Prostate gland (tissue), 2 donors: ENCODE measurements at regions not wholly inside any gene's neighbourhood (a gene's known extent, or its start where the extent isn't known, plus 50 kb on each side); places are given as distances from the start of the nearest gene placed in this dataset.

Source experiments
- DNase-seq: peaks from one replicate; pipeline ENCODE4 v3.0.0-alpha.2; 2019; ENCODE audit warnings: low spot score
- H3K27ac ChIP-seq, 2 donors: fragments of 200-600 bp; sonication (generic); 2 replicates each; pipeline ENCODE4 v1.5.1; 2017 to 2019
- H3K27me3 ChIP-seq: fragments of 200-600 bp; sonication (generic); replicated peaks from 2 replicates; pipeline ENCODE4 v1.5.1; 2019; ENCODE audit not compliant: insufficient read depth
- H3K36me3 ChIP-seq, 2 donors: fragments of 200-600 bp; sonication (generic); 1 replicate in 1 of 2; 2 replicates in 1 of 2; pipeline versions ENCODE4 v1.5.1 to v1.8.1; 2017 to 2019
- H3K4me1 ChIP-seq: fragments of 200-600 bp; sonication (generic); replicated peaks from 2 replicates; pipeline ENCODE4 v1.5.1; 2019
- H3K4me3 ChIP-seq, 2 donors: fragments of 200-600 bp; sonication (generic); 2 replicates each; pipeline ENCODE4 v1.5.1; 2017 to 2019
- H3K9me3 ChIP-seq: fragments of 200-600 bp; sonication (generic); 2 replicates; pipeline ENCODE4 v1.5.1; 2017
- POLR2A ChIP-seq: fragments of 450-650 bp; IDR thresholded peaks from one replicate; pipeline ENCODE4 v1.6.1; 2016; ENCODE audit warnings: antibody characterized with exemption, mild to moderate bottlenecking
- POLR2AphosphoS5 ChIP-seq: sonication (generic); formaldehyde crosslinking; IDR thresholded peaks from one replicate; pipeline ENCODE4 v1.6.1; 2017; ENCODE audit warnings: antibody characterized with exemption
- WGBS: methylation state at CpG from one replicate; pipeline ENCODE4 v1.1.5; 2018; 5-methylcytosine and 5-hydroxymethylcytosine counted together
- intact Hi-C: fragments of 100-400 bp; cut with DNase I; formaldehyde crosslinking; loops from one replicate; pipeline ENCODE4 v1.14.2; 2022
- TF ChIP-seq, protein P1 (sequence below), 4 experiments: fragments of 200-600 bp in 2 of 4; fragments of 450-650 bp in 2 of 4; sonication (generic) in 2 of 4; IDR thresholded peaks; 1 replicate in 3 of 4; 2 replicates in 1 of 4; pipeline ENCODE4 v1.5.1; 2016 to 2019; ENCODE audit warnings: antibody characterized with exemption in 4 of 4, mild to moderate bottlenecking in 2 of 4, moderate library complexity in 2 of 4

DNA sequence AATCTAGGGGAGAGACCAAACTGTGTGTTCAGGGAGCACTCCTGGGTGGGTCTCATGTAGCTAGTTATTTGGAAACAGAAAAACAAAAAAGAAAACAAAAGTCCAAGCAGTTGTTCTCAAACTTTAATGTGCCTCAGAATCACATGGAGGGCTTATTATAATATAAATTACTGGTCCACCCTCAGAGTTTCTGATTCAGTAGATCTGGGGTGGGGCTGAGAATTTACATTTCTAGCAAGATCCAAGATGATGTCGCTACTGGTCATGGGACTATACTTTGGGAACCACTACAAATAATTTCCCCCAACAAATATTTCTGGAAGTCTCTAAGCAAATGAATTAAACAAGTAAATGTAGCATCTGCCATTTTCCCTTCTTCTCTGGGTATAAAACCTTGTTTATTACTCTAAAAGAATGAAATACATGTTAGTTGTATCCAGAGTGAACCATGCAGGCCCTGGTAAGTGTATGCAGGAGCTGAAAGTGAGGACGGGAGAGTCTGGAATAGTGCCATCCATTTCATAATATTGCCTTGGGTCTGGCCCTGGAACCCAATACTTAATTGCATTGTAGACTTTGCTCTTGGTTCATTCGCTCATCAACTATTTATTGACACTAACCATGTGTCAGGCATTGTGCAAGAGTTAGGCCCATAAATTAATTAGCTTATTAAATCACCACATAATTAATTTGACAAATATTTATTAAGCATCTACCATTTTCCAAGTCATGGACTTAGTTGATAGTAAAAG, 490.8 kb downstream of the EPM2A start:
- H3K9me3 ChIP-seq, result no peaks in the 10 kb centered on the region
- no peaks in the 10 kb centered on the region for H3K36me3 ChIP-seq
- intact Hi-C loops, result no loop called here
- H3K27me3 ChIP-seq, result no peaks in the 10 kb centered on the region
- no peak overlapping the region for H3K4me3 ChIP-seq
- WGBS, result 75% methylated on average over 3 of the region's 3 CpGs
- no peaks in the 10 kb centered on the region for H3K4me1 ChIP-seq
- TF ChIP-seq POLR2AphosphoS5 (no peak), POLR2A (no peak)
- TF ChIP-seq, protein P1, sequence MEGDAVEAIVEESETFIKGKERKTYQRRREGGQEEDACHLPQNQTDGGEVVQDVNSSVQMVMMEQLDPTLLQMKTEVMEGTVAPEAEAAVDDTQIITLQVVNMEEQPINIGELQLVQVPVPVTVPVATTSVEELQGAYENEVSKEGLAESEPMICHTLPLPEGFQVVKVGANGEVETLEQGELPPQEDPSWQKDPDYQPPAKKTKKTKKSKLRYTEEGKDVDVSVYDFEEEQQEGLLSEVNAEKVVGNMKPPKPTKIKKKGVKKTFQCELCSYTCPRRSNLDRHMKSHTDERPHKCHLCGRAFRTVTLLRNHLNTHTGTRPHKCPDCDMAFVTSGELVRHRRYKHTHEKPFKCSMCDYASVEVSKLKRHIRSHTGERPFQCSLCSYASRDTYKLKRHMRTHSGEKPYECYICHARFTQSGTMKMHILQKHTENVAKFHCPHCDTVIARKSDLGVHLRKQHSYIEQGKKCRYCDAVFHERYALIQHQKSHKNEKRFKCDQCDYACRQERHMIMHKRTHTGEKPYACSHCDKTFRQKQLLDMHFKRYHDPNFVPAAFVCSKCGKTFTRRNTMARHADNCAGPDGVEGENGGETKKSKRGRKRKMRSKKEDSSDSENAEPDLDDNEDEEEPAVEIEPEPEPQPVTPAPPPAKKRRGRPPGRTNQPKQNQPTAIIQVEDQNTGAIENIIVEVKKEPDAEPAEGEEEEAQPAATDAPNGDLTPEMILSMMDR (IDR thresholded peaks at IDR 0.05), result no peak
- no peak for DNase-seq
- no peak overlapping the region for H3K27ac ChIP-seq

DNA sequence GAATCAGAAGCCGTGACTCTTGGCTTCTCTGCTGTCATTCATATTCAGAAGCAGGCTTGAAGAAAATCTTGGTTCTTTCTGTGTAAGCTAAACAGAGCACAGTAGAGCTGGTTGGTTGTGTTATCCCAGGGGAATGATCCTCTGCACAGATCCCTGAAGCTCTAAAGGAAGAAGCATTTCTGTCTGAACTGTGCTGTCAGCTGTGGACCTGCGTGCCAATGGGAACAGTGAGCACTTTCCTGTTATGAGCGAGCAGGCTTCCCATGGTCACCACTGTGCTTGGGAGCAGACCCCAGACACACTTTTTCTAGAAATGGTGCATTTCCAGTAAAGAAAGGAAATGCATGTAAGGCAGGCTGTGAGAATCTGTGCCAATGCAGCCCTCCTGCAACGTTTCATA, 490.2 kb downstream of the EPM2A start:
- Histone ChIP-seq H3K4me1 (no peaks in the 10 kb centered on the region), H3K4me3 (no peak overlapping the region), H3K9me3 (no peaks in the 10 kb centered on the region), H3K36me3 (no peaks in the 10 kb centered on the region), H3K27me3 (no peaks in the 10 kb centered on the region), H3K27ac (no peak overlapping the region)
- intact Hi-C loops, result no loop called here
- TF ChIP-seq POLR2AphosphoS5 (no peak), POLR2A (no peak)
- TF ChIP-seq, protein P1 (IDR thresholded peaks at IDR 0.05), result no peak
- 59% methylated on average over 4 of the region's 4 CpGs for WGBS
- DNase-seq, result no peak

DNA sequence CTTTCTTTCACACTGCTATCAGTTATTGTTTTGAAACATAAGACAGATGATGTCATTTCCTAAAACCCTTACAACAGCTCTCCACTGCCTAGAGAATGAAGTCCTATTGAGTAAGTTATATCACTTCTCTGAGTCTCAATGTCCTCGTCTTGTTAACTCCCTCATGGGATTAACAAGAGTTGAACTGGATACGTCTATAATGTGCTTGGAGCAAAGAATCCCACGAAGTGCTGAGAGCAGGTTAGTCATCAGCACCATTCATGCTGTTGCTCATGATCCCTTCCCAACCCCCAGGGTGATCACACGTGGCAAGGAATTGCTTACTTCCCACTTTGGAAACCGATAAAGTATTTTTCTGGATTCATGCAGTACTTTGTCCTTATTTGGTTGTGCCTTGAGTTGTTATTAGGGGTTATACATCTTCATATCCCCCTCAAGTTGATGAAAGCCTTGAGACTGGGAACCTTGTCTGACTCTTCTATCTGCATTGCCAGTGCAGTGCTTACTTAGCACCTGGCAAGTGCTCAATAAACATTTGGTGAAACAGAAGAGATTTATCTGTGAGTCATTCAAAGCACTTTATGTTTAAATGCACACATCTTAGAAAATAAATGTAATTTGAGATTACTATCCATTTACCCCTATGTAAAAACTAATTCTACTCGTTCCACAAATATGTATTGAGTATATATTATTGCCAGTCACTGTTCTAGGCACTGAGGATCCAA, 487.5 kb downstream of the EPM2A start:
- H3K4me1 ChIP-seq, result no peaks in the 10 kb centered on the region
- H3K36me3 ChIP-seq, result no peaks in the 10 kb centered on the region
- intact Hi-C loops, result no loop called here
- TF ChIP-seq POLR2AphosphoS5 (no peak), POLR2A (no peak)
- TF ChIP-seq, protein P1 (IDR thresholded peaks at IDR 0.05), result no peak
- no peak overlapping the region for H3K4me3 ChIP-seq
- no peak overlapping the region for H3K27ac ChIP-seq
- H3K27me3 ChIP-seq, result no peaks in the 10 kb centered on the region
- no peaks in the 10 kb centered on the region for H3K9me3 ChIP-seq
- 82% methylated on average over 6 of the region's 6 CpGs for WGBS
- DNase-seq, result no peak

DNA sequence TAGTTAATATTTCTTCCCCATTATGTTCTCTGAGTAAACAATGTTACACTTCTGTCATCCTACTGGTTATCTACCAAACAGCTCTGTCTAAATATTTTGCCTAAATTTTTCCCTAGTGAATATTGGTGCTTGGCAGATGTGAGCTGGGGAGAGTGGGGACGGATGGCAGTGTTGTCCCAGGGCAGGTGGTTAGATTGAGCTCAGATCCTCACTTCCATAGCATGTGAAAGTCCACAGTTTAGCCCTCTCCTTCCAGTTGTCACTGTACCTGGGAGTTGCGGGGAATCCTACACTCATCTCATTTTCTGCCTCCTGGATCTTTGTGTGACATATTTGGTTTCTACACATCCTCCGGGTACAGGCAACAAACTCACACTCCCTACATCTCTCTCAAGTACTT, 484.9 kb downstream of the EPM2A start:
- no peak for TF ChIP-seq POLR2A
- no peak for TF ChIP-seq POLR2AphosphoS5
- TF ChIP-seq, protein P1 (IDR thresholded peaks at IDR 0.05), result no peak
- no peaks in the 10 kb centered on the region for H3K27me3 ChIP-seq
- 54% methylated on average over 3 of the region's 3 CpGs for WGBS

DNA sequence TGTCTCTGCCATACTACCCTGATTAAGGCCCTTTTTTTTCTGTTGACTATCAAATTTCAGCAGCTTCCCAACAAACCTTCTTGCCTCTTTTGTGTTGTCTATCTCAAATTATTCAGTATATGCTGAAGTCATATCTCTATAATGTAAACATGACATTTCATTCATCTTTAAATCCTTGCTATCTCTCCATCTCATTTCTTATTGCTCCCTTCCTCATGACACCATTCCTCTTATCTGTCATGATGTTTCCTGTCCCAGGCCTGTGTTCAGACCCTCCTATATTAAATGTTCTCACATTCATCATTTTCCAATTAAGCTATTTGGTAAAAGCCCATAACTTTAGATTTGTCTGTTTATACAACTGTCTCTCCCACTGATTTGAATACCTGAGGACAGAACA, 482.6 kb downstream of the EPM2A start:
- no peaks in the 10 kb centered on the region for H3K27me3 ChIP-seq
- H3K4me1 ChIP-seq, result no peaks in the 10 kb centered on the region
- no peak for DNase-seq
- TF ChIP-seq, protein P1 (IDR thresholded peaks at IDR 0.05), result no peak
- TF ChIP-seq POLR2AphosphoS5, result no peak
- no peak for TF ChIP-seq POLR2A
- H3K9me3 ChIP-seq, result no peaks in the 10 kb centered on the region
- H3K36me3 ChIP-seq, result no peaks in the 10 kb centered on the region
- H3K27ac ChIP-seq, result no peak overlapping the region
- no peak overlapping the region for H3K4me3 ChIP-seq
- intact Hi-C loops, result no loop called here

More for the DNA sequence above, 484.9 kb downstream of the EPM2A start:
- H3K9me3 ChIP-seq, result no peaks in the 10 kb centered on the region
- DNase-seq, result no peak
- no peak overlapping the region for H3K27ac ChIP-seq
- intact Hi-C loops, result no loop called here
- no peaks in the 10 kb centered on the region for H3K36me3 ChIP-seq
- no peaks in the 10 kb centered on the region for H3K4me1 ChIP-seq
- no peak overlapping the region for H3K4me3 ChIP-seq
